ENCODE measurements at regions not wholly inside any gene's neighbourhood (a gene's known extent, or its start where the extent isn't known, plus 50 kb on each side); places are given as distances from the start of the nearest gene placed in this dataset.

DNA sequence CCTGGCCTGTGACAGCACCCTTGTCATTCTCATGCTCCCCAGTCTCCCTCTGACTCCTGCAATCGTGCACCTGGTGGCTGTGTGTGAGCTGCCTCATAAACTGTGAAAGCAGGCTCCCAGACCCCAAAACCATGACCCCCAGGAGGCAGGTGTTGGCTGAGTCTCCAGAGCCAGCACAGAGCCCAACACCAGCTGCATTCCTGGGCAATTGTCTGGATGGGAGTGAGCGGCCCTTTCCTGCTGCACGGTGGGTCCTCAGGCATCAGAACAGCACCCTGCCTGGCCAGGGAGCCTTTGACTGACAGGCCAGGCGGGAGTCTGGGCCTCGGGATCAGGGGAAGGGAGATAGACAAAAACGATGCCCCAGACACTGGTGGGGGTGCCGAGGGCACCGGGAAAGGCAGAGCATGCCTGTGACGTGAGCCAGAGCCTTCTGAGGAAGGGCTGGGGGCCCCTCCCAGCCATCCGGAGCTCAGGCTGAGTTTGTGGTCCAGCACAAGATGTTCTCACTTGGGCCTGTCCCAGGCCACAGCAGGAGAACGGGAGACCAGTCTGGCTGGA, 135.1 kb upstream of the GPC1 start:
- intact Hi-C loops (cut with micrococcal nuclease): no loop called here
- DNase-seq (no peak), ATAC-seq (no peak)
- TF ChIP-seq, protein P1, sequence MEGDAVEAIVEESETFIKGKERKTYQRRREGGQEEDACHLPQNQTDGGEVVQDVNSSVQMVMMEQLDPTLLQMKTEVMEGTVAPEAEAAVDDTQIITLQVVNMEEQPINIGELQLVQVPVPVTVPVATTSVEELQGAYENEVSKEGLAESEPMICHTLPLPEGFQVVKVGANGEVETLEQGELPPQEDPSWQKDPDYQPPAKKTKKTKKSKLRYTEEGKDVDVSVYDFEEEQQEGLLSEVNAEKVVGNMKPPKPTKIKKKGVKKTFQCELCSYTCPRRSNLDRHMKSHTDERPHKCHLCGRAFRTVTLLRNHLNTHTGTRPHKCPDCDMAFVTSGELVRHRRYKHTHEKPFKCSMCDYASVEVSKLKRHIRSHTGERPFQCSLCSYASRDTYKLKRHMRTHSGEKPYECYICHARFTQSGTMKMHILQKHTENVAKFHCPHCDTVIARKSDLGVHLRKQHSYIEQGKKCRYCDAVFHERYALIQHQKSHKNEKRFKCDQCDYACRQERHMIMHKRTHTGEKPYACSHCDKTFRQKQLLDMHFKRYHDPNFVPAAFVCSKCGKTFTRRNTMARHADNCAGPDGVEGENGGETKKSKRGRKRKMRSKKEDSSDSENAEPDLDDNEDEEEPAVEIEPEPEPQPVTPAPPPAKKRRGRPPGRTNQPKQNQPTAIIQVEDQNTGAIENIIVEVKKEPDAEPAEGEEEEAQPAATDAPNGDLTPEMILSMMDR (IDR thresholded peaks at IDR 0.05): no peak
- Mint-ChIP-seq H3K36me3 (ENCODE audit: low read depth) (no peaks in the 10 kb centered on the region), H3K27ac (no peak overlapping the region), H3K27me3 (peaks cover 4% of the 10 kb centered on the region), H3K9me3 (no peaks in the 10 kb centered on the region), H3K4me1 (ENCODE audit: low read depth) (no peaks in the 10 kb centered on the region), H3K4me3 (no peak overlapping the region)
- CTCF ChIA-PET: no interaction called here
- POLR2A ChIA-PET: no interaction called here

DNA sequence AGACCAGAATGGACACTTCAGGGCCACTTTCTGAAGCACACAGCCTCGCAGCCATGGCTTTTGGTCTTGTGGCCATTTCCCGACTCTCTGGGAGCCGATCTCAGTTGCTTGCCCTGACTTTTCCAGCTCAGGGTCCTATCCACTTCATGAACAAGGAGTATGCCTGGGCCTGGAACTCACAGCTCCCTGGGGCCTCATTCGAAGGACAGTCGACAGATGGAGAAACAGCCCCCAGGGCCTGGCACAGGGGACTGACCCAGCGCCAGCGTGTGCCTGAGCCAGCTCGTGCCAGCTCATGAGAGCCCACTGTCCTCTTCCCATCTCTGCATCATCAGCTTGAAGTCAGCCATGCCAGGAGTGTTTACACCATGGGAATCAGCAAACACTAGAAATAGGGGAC, 134.6 kb upstream of the GPC1 start:
- Mint-ChIP-seq H3K9me3 (no peaks in the 10 kb centered on the region), H3K4me3 (no peak overlapping the region), H3K36me3 (ENCODE audit: low read depth) (no peaks in the 10 kb centered on the region), H3K27ac (no peak overlapping the region), H3K4me1 (ENCODE audit: low read depth) (no peaks in the 10 kb centered on the region), H3K27me3 (peaks cover 4% of the 10 kb centered on the region)
- POLR2A ChIA-PET: no interaction called here
- DNase-seq (no peak), ATAC-seq (no peak)
- intact Hi-C loops (cut with micrococcal nuclease): no loop called here
- TF ChIP-seq, protein P1 (IDR thresholded peaks at IDR 0.05): no peak
- CTCF ChIA-PET: no interaction called here

DNA sequence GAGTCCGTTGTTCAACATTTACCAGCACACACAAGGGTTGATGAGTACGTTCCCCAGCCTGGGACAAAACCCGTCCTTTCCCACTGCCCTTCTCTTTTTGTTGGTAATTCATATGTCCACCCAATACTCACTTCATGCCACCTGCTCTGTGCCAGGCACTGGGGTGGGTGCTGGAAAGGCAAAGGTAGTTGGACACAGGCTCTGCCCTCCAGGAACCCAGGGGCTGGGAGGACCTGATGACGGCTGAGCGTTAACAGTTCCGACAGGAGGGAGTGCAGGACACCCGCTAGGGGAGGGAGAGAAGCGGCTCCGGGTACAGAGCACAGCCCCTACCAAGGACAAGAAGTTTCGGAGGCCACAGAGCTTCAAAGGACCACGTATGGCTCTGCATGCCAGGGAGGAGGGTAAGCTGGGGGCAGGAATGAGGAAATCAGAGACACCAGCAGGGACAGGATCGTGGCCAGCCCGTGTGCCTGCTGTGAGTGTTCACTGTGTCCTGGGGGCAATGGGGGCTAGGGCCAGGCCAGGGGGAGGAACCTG, 134.1 kb upstream of the GPC1 start:
- TF ChIP-seq, protein P1 (IDR thresholded peaks at IDR 0.05): no peak
- ChIA-PET CTCF (no interaction called here), POLR2A (no interaction called here)
- Mint-ChIP-seq H3K27ac (no peak overlapping the region), H3K9me3 (no peaks in the 10 kb centered on the region), H3K27me3 (peaks cover 4% of the 10 kb centered on the region), H3K36me3 (ENCODE audit: low read depth) (no peaks in the 10 kb centered on the region), H3K4me1 (ENCODE audit: low read depth) (no peaks in the 10 kb centered on the region), H3K4me3 (no peak overlapping the region)
- intact Hi-C loops (cut with micrococcal nuclease): no loop called here
- DNase-seq: no peak
- ATAC-seq: no peak

DNA sequence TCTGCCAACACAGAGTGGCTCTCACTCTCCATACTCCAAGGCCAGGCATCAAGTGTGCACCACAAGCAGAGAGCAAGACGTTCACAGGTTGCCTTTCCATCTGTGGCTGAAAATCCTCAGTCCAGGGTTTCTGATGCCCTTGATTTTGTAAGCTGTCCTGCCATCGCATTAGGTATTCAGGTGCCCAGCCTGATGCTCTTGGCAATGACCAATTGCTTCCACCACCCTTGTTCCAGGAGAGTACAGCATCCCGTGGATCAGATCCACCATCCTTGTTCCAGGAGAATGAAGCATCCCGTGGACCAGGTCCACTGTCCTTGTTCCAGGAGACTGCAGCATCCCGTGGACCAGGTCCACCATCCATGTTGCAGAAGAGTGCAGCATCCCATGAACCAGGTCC, 133.4 kb upstream of the GPC1 start:
- CTCF ChIA-PET: no interaction called here
- H3K9me3 Mint-ChIP-seq: no peaks in the 10 kb centered on the region
- no peaks in the 10 kb centered on the region for H3K36me3 Mint-ChIP-seq (ENCODE audit: low read depth)
- H3K4me1 Mint-ChIP-seq (ENCODE audit: low read depth): no peaks in the 10 kb centered on the region
- ATAC-seq (no peak), DNase-seq (no peak)
- TF ChIP-seq, protein P1 (IDR thresholded peaks at IDR 0.05): no peak
- H3K4me3 Mint-ChIP-seq: no peak overlapping the region
- H3K27ac Mint-ChIP-seq: no peak overlapping the region
- intact Hi-C loops (cut with micrococcal nuclease): no loop called here
- H3K27me3 Mint-ChIP-seq: peaks cover 4% of the 10 kb centered on the region
- POLR2A ChIA-PET: no interaction called here

DNA sequence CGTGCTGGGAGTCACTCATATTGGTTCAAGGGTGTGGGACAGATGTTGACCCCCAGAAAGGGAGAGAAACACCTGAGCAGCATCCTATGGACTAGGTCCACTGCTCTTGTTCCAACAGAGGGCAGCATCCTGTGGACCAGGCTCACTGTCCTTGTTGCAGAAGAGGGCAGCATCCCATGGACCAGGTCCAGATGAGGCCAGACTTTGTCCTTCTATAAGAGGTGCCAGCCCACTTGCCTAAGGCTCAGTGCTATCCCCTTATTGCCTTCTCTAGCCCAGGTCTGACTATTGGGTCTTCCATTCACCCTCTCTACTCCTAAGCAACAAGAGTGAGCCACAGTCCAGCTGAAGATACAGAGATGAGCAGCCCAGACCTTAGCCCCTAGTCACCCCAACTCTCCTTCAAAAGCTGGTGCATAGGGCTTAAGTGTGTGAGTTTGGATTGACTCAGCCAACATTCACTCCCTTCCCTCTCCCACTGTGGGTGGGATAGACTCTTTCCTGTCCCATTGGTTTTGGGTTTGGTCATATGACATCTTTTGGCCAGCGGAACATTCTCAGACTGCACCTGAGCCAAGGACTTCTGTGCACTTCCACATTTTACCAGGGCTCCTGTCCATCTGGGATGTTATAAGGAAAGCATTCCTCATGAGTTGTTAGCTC, 132.4 kb upstream of the GPC1 start:
- POLR2A ChIA-PET: no interaction called here
- H3K36me3 Mint-ChIP-seq (ENCODE audit: low read depth): no peaks in the 10 kb centered on the region
- DNase-seq (no peak), ATAC-seq (no peak)
- H3K27me3 Mint-ChIP-seq: peaks cover 4% of the 10 kb centered on the region
- TF ChIP-seq, protein P1 (IDR thresholded peaks at IDR 0.05): no peak
- no peak overlapping the region for H3K4me3 Mint-ChIP-seq
- H3K9me3 Mint-ChIP-seq: no peaks in the 10 kb centered on the region
- H3K4me1 Mint-ChIP-seq (ENCODE audit: low read depth): no peaks in the 10 kb centered on the region
- CTCF ChIA-PET: no interaction called here
- H3K27ac Mint-ChIP-seq: no peak overlapping the region
- intact Hi-C loops (cut with micrococcal nuclease): no loop called here

All from activated CD8-positive, alpha-beta T cell treated with anti-CD3 and anti-CD28 coated beads for 36 hours (primary cell).